ENCODE measurements at regions not wholly inside any gene's neighbourhood (a gene's known extent, or its start where the extent isn't known, plus 50 kb on each side); places are given as distances from the start of the nearest gene placed in this dataset.

DNA sequence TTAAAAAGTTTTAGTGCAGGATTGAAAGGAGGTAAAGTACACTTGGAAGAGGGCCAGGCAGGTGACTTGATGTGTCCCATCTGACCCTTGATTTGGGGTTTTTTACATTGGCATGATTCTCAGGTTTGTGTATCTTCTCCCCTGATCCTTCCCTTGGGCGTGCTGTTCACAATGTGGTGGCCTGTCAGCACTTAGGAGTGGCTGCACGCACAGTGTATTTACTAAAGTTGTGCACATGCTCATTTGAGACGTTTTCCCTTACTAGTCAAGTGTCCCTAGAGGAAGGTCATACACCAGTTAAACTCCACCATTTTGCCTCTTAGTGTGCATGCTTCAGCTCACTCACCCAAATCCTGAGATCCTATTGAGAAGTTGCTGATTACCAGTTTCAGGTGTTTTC is 145.7 kb upstream of the PLEKHA5 start:
- H3K27me3 Mint-ChIP-seq (ENCODE audit: low read depth): no peaks in the 10 kb centered on the region
- no peak for DNase-seq (ENCODE audit: low read depth, low spot score)
- H3K27ac Mint-ChIP-seq (ENCODE audit: unreplicated experiment): no peak overlapping the region
- peaks cover 9% of the 10 kb centered on the region for H3K9me3 Mint-ChIP-seq
- H3K36me3 Mint-ChIP-seq (ENCODE audit: low read depth): peaks cover 3% of the 10 kb centered on the region
- TF ChIP-seq, protein P1, sequence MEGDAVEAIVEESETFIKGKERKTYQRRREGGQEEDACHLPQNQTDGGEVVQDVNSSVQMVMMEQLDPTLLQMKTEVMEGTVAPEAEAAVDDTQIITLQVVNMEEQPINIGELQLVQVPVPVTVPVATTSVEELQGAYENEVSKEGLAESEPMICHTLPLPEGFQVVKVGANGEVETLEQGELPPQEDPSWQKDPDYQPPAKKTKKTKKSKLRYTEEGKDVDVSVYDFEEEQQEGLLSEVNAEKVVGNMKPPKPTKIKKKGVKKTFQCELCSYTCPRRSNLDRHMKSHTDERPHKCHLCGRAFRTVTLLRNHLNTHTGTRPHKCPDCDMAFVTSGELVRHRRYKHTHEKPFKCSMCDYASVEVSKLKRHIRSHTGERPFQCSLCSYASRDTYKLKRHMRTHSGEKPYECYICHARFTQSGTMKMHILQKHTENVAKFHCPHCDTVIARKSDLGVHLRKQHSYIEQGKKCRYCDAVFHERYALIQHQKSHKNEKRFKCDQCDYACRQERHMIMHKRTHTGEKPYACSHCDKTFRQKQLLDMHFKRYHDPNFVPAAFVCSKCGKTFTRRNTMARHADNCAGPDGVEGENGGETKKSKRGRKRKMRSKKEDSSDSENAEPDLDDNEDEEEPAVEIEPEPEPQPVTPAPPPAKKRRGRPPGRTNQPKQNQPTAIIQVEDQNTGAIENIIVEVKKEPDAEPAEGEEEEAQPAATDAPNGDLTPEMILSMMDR (conservative IDR thresholded peaks at IDR 0.05): no peak
- no peak overlapping the region for H3K4me3 Mint-ChIP-seq
- no peaks in the 10 kb centered on the region for H3K4me1 Mint-ChIP-seq

DNA sequence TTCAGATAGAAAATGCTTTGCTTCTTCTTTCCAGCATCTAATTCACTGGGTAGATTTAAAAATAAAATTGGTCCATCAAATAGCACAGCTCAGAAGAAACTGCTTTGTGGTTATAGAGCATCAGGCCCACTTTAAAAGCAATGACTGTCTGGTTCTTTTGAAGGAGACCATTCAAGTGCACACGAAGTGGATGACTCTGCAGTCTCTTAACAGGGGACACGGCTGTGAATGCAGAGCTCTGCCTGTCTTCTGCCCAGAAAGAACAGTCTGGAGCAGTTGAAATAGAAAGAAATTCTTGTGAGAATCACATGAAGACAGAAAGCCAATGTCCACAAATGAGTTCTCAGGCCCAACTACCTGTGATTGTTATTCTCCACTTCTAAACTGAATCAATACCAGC is 138.7 kb upstream of the PLEKHA5 start:
- Mint-ChIP-seq H3K9me3 (peaks cover 2% of the 10 kb centered on the region), H3K27ac (ENCODE audit: unreplicated experiment) (no peak overlapping the region), H3K36me3 (ENCODE audit: low read depth) (no peaks in the 10 kb centered on the region), H3K4me1 (peaks cover 10% of the 10 kb centered on the region), H3K4me3 (no peak overlapping the region), H3K27me3 (ENCODE audit: low read depth) (peaks cover 17% of the 10 kb centered on the region)
- DNase-seq (ENCODE audit: low read depth, low spot score): no peak
- TF ChIP-seq, protein P1 (conservative IDR thresholded peaks at IDR 0.05): no peak

DNA sequence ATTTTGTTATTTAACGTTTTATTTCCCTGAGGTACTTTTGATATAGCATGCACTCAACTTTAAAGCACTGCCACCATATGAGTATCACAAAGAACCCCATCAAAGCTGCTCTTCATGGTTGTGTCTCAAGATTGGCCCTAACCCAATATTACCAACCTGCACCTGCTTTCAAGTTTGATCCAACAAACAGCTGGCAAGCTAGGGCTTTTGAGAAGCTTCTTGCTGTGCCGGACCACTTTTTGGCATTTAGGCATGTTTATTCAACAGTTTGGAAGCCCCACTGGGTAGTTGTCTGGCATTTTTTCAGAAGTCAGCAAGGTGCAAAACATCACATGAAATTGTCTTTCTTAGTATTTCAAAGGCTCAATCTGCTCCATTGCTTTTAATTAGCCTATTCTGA is 137.2 kb upstream of the PLEKHA5 start:
- Mint-ChIP-seq H3K27ac (ENCODE audit: unreplicated experiment) (no peak overlapping the region), H3K36me3 (ENCODE audit: low read depth) (no peaks in the 10 kb centered on the region), H3K4me1 (peaks cover 10% of the 10 kb centered on the region), H3K4me3 (no peak overlapping the region), H3K27me3 (ENCODE audit: low read depth) (peaks cover 23% of the 10 kb centered on the region), H3K9me3 (peaks cover 2% of the 10 kb centered on the region)
- TF ChIP-seq, protein P1 (conservative IDR thresholded peaks at IDR 0.05): no peak
- no peak for DNase-seq (ENCODE audit: low read depth, low spot score)

DNA sequence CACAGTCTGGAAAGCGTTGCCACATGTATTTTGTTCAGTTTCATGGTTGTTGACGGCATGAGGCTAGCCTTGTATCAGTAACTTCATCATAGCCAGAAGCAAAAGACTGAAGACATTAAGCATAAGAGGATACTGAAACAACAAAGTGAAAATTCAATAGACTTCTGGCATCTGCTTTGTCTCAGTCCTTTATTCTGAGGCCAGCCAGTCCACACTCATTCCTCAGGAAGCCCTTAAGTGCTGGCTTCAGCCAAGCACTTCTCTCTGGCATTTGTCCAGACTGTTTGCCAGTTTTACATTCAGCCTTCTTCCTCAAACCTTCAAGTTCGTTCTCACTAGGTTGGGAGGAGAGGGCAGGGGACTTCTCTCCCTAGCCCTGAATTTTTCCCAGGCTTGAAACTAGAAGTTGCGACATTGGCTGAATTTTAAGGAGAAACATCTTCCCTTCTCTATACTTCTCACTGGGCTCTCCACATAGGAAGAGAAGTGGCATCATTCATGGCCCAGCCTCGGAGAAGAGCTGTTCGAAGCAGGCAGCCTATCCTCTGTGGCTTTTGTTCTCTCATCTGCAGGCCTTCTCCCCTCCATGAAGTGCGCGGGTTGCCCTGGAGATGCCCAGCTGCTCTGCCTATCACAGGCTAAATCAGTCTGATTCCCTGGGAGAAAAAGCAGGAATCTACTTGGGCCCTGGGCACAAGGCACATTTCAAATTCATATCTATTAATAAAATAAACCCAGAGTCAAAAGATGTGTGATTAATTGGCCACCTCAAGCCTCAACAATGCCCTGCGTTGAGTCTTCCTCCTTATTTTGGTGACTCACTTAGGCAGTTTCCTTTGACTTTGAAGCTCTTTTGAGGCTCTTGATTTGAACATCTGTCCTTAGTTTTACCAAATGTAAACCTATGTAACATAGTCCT is 130.9 kb upstream of the PLEKHA5 start:
- no peak overlapping the region for H3K4me3 Mint-ChIP-seq

DNA sequence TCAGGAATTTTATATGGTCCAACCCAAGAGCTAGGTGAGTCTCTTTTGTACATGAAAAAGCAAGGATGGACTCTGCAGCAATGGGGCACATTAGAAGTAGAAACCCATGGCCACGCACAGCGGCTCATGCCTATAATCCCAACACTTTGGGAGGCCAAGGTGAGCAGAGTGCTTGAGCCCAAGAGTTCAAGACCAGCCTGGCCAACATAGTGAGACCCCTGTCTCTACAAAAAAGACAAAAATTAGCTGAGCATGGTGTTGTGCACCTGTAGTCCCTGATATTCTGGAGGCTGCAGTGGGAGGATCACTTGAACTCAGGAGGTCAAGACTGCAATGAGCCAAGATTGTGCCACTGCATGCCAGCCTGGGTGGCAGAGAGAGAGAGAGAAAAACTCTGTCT is 128.7 kb upstream of the PLEKHA5 start:
- H3K36me3 Mint-ChIP-seq (ENCODE audit: low read depth): no peaks in the 10 kb centered on the region
- H3K4me3 Mint-ChIP-seq: no peak overlapping the region
- H3K4me1 Mint-ChIP-seq: peaks cover 19% of the 10 kb centered on the region
- TF ChIP-seq, protein P1 (conservative IDR thresholded peaks at IDR 0.05): no peak
- H3K27me3 Mint-ChIP-seq (ENCODE audit: low read depth): peaks cover 10% of the 10 kb centered on the region
- peaks cover 7% of the 10 kb centered on the region for H3K9me3 Mint-ChIP-seq
- no peak for DNase-seq (ENCODE audit: low read depth, low spot score)
- H3K27ac Mint-ChIP-seq (ENCODE audit: unreplicated experiment): no peak overlapping the region

More for the DNA sequence above, 130.9 kb upstream of the PLEKHA5 start:
- no peaks in the 10 kb centered on the region for H3K36me3 Mint-ChIP-seq (ENCODE audit: low read depth)
- no peak for DNase-seq (ENCODE audit: low read depth, low spot score)
- H3K4me1 Mint-ChIP-seq: peaks cover 11% of the 10 kb centered on the region
- peaks cover 24% of the 10 kb centered on the region for H3K27me3 Mint-ChIP-seq (ENCODE audit: low read depth)
- TF ChIP-seq, protein P1 (conservative IDR thresholded peaks at IDR 0.05): no peak
- H3K27ac Mint-ChIP-seq (ENCODE audit: unreplicated experiment): no peak overlapping the region
- H3K9me3 Mint-ChIP-seq: peaks cover 9% of the 10 kb centered on the region

Measured in neural crest cell (in vitro differentiated cells).